DMS153 treated with DMSO at 0.1 percent for 48 hours (cell line): ENCODE measurements at regions not wholly inside any gene's neighbourhood (a gene's known extent, or its start where the extent isn't known, plus 50 kb on each side); places are given as distances from the start of the nearest gene placed in this dataset.

Experiments
- DNase-seq: peaks from one replicate; lab custom pipeline; 2025; ENCODE audit not compliant: unreplicated experiment; lab: John Stamatoyannopoulos, UW

GRCh38 chr1:234554218-234554697, 55.7 kb downstream of the IRF2BP2 start:
- DNase-seq = no peak

GRCh38 chr1:234553240-234554188, 56.5 kb downstream of the IRF2BP2 start:
- DNase-seq = no peak

- DNase-seq = no peak
These were observed 59.0 kb downstream of the IRF2BP2 start for GRCh38 chr1:234551032-234551378.

- no peak for DNase-seq
These were observed 59.5 kb downstream of the IRF2BP2 start for GRCh38 chr1:234550341-234551031.

GRCh38 chr1:234549447-234550021, 60.4 kb downstream of the IRF2BP2 start:
- no peak for DNase-seq

- DNase-seq = no peak
These were observed 62.8 kb downstream of the IRF2BP2 start for GRCh38 chr1:234546890-234547788.

- no peak for DNase-seq
These were observed 63.6 kb downstream of the IRF2BP2 start for GRCh38 chr1:234546387-234546704.

- DNase-seq = no peak
These were observed 64.2 kb downstream of the IRF2BP2 start for GRCh38 chr1:234545517-234546386.

- DNase-seq = peak; percentile 43
These were observed 65.2 kb upstream of the TARBP1 start for GRCh38 chr1:234544087-234544579.

GRCh38 chr1:234543442-234544086, 64.6 kb upstream of the TARBP1 start:
- DNase-seq = no peak

GRCh38 chr1:234542211-234542850, 63.4 kb upstream of the TARBP1 start:
- DNase-seq = no peak

GRCh38 chr1:234541286-234541975, 62.5 kb upstream of the TARBP1 start:
- no peak for DNase-seq

- DNase-seq = no peak
These were observed 61.4 kb upstream of the TARBP1 start for GRCh38 chr1:234540404-234540762.

GRCh38 chr1:234539666-234540403, 60.9 kb upstream of the TARBP1 start:
- no peak for DNase-seq

GRCh38 chr1:234538930-234539649, 60.1 kb upstream of the TARBP1 start:
- DNase-seq = no peak

GRCh38 chr1:234538062-234538731, 59.2 kb upstream of the TARBP1 start:
- no peak for DNase-seq
